ENCODE measurements at regions not wholly inside any gene's neighbourhood (a gene's known extent, or its start where the extent isn't known, plus 50 kb on each side); places are given as distances from the start of the nearest gene placed in this dataset.
"Not testable (repeated sequence)": the region's sequence is repeated elsewhere in the genome, so short reads cannot be mapped to it uniquely, and the experiment has no call there.

DNA sequence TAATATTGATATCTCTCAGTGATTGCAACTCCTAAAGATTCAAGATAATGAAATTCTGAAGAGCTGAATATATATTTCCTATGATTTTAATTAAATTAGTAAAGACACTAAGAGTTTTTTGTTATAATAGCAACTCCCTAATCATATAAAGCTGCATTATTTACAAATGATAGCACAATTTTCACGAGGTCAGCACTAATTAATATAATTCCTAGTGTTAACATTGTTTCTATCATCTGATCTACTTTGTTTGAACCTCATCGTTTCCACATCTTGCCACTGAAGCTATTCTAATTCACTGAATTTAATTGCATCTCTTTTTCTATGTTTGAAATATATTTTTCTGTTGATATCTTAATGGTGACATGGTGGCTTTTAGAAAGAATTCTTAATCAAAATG, 279.1 kb upstream of the ADGRL4 start:
- DNase-seq = no peak
- intact Hi-C loops (cut with DNase I) = no loop called here

DNA sequence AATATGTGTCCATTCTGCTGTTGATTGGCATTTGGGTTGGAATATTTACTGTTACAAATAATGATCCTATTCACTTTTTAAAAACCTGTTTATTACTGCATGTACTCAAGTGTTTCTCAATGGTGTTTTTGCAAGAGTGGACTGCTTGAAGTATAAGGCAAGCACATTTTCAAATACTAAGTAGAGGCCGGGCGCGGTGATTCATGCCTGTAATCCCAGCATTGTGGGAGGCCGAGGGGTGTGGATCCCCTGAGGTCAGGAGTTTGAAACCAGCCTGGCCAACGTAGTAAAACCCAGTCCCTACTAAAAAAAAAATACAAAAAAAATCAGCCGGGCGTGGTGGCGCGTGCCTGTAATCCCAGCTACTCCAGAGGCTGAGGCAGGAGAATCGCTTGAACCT, 276.9 kb upstream of the ADGRL4 start:
- no peak for DNase-seq
- intact Hi-C loops (cut with DNase I) = no loop called here

DNA sequence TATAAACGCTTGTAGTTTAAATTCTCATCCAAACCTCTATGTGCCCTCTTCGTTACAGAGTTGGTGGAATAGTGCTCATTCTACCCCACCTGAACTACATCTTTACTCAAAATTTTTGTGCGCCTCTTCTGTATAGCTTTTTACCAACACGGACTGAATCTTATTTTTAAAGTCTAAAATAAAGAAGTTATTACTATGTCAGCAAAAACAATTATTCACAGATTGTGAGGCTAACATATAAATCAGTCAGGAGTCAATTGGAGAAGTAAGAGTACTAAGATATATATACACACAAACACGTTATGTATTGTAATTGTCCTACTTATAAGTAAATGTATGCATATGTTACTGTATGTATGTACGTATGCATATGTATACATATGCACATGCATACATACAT, 274.9 kb upstream of the ADGRL4 start:
- intact Hi-C loops (cut with DNase I) = no loop called here

DNA sequence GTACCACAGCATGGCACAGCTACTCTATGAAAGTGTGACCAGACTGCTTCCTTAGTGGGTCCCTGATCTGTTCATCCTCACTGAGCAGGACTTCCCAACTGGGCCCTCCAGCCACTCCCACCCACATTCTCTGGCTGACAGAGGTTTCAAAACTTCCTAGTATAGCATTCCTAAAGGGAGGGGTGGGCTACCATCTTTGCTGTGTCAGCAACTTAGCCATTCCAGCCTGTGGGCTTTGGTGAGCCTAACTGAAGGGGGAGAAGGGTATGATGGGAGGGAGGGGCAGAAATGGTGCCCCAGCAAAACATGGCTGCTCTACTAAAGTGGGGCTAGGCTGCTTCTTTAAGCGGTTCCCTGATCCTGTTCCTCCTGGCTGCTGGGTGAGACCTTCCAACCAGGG, 265.2 kb upstream of the ADGRL4 start:
- intact Hi-C loops (cut with DNase I) = no loop called here
- DNase-seq = no peak

More for the DNA sequence above, 274.9 kb upstream of the ADGRL4 start:
- no peak for DNase-seq

DNA sequence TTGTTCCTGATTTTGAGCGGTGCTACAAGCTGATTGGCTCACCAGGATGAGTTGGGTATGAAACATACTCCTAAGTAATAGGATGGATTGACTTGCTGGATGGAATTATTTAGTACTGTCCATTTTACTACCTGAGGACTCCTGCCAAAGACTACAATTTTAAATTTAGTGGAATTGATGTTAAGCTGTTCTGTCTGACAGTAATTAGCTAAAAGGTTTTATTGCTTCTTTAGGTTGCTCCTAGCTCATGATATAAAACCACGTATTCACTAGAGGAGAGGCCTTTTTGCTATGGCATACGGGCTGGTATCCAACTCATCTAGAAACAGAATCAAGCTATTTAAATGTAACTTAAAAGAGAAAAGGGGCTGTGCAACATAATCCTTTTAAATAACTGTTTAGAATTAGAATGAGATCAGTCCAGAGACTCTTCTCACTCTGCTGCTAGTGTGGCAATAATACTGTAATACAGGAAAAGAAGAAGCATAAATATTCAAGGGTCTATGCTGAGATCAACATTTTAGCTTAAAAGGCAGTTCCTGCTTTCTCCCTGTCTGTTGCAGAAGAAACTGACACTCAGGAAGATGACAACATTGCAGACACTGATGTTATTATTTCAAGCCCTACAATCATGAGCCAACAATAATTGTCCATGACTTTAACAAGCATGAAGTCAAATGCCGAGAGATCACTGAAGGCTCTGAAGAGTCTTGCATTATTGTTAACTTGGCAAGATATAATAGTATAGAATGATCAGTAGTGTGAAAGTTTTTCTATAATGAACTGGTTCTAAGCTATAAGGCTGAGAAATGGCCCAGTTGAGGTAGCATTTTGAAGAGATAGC, 258.7 kb upstream of the ADGRL4 start:
- no peak for DNase-seq
- intact Hi-C loops (cut with DNase I) = no loop called here

DNA sequence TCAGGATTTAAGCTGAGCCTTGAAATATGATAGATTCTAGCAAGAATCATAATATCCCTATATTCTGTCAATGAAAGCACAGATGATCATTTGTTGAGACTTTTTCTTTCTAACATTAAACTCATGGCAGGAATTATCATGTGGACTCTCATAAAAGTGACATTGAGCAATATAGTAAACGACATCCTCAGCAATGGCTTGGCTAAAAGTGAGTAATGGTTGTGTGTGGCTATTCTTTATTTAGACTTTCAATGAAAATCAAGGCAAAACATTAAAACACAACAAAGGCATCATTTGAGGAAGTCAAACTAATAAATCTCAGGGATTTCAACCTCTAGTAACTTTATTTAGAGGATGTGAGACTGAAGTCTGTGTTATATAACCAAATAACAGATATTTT, 257.8 kb upstream of the ADGRL4 start:
- intact Hi-C loops (cut with DNase I) = no loop called here
- DNase-seq = no peak

DNA sequence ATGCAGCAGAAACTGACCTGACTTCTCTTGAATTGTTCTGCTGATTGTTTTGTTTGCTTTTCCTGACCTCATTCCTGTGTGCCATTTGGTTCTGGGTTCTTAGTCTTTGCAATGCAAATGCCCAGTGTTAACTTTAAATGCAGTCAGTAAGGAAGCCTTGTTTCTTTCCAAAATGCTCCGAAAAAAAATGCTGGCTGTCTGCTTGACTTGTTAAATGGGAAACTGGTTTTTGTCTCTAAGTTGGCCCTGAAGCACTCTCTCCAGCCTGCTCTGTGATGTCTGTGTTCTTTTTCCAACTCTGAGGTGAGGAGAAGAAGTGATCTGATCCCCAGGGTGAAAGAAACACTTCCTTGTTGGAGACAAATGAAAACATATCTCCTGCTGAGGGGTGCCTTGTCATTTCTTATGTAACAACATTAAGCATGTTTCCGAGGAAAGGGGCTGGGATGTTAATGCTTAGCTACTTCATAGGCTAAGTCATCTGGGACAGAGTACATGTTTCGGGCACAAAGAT, 256.3 kb upstream of the ADGRL4 start:
- intact Hi-C loops (cut with DNase I) = no loop called here
- DNase-seq = peak in 1 of 42 donors; percentile 2

DNA sequence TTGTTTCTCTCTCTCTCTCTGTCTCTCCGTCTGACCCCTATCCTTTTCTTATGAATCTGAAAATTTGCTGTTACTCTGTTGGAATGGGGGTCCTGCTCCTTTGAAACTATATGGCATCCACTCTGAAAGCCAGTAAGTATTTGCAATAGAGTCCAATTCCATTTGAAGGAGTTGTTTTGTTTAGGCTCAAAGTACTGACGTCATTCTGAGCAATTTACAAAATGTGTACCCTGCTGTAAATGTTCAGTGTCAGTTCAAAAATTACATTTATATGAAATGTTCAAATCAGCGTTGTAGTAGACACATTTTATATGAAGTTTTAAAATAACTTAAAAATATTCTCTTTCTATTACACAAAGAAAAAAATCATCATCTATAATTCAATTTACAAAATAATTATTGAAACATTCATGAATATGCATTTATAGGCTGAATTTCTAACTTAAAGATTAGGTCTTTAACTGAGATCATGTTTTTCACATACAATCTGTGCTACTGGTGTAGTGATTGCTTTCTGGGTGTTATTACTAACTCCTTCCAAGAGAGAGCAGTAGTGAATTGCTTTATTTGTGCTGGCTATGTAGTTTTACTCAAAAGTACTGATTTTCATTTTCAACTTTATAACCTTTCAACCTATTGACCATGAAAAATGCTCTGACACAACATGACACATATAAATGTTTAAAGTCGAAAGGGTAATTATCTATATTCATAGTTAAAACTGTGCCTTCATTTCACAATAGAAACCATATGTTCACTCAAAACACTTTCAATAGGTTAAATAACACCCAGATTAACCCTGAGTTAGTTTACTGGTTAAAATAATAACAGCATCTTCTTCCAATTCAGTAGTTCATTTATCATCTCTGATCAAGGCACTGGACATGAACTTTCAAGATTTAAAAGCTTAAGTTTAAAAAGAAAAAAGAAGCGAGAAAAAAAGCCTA, 253.1 kb upstream of the ADGRL4 start:
- DNase-seq = no peak
- intact Hi-C loops (cut with DNase I) = no loop called here

DNA sequence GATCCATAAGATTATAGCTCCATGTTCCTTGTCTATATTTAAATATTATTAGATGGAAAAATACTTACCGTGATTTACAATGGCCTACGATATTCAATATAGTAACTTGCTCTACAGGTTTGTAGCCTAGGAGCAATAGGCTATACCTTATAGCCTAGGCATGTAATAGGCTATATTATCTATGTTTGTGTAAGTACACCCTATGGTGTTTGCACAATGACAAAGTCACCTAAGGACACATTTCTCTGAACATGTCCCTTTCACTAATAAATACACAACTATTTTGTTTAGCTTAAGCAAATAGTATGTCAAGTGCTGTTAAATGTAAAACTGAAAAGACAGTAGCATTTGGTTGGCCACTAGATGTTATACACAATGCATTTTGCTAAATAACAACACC, 248.9 kb upstream of the ADGRL4 start:
- DNase-seq = no peak
- intact Hi-C loops (cut with DNase I) = no loop called here

DNA sequence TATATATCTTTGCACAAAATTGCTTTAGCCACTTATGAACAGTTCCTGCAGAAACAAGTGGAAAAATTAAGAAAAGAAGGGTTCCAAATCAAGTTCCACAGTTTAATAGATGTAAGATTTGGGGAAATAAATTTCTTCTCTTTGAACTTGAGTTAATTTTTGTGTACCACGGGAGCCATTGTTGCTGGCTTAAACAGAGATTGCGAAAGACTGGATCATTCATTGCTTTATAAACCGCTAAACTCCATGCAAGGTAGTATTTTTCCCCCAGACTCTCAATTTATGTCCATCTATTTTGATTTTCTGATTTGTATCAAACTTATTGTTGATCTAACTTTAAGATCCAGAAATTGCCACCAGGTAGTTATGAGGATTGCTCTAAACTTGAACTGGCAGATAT, 246.1 kb upstream of the ADGRL4 start:
- no peak for DNase-seq
- intact Hi-C loops (cut with DNase I) = no loop called here

DNA sequence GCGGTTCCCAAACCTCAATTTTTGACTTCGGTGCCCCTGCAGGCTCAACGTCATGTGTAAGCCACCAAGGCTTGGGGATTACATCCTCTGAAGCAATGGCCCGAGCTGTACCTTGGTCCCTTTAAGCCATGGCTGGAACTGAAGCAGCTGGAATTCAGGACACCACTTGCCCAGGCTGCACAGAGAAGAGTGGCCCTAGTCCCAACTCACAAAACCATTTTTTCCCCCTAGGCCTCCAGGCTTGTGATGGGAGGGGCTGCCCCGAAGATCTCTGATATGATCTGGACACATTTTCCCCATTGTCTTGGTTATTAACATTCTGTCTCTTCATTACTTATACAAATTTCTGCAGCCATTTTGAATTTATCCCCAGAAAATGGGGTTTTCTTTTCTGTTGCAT, 233.3 kb upstream of the ADGRL4 start:
- DNase-seq = no peak
- intact Hi-C loops (cut with DNase I) = no loop called here

DNA sequence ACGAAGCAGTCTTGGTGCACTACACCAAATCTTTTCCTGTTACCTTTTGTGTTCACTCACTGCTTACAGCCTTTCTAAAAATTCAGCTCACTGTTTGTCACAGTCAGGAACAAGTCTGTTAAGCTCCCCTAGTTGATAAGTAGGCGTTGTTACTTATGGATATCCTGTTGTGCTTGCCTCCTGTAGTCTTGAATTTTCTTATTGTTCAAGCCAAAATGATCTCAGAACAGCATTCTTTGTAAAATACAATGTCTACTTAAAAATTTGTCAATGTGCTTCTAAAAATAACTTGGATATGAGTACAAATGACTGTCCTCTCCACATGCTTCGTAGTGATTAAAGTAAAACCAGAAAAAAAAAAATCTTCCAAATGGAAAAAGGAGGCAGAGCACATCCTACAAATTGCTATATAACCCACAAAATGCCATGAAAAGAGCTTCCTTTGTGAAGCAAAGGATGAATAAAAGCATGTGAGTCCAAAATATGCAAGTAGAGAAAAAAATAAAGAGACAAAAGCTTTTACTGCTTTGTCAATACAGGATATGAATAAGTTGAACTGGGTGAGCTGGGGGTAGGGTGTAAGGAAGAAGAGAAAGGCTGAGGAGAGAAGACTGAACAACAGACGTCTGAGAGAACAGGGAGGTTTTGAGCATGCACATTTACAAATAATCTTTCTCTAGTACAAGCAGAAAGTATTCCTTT, 228.9 kb upstream of the ADGRL4 start:
- intact Hi-C loops (cut with DNase I) = no loop called here

DNA sequence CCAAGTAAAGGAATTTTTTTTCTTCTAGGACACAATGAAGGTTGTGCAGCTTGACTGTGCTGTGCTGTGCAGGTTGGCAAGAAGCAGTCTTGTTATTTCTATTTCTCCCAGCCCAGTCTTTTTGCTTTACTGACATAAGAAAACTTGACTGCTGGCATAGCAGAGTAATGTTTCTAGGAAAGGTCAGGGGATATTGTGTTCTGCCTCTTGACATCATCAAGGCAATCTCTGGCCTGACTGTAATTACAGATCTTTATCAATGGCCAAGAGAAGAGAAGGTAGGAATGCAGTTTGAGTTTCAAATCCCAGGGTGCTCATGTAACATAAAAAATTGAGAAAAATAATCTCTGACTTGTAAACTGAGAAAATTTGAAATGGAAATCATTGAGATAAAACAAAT, 226.3 kb upstream of the ADGRL4 start:
- DNase-seq = no peak
- intact Hi-C loops (cut with DNase I) = no loop called here

More for the DNA sequence above, 228.9 kb upstream of the ADGRL4 start:
- no peak for DNase-seq

DNA sequence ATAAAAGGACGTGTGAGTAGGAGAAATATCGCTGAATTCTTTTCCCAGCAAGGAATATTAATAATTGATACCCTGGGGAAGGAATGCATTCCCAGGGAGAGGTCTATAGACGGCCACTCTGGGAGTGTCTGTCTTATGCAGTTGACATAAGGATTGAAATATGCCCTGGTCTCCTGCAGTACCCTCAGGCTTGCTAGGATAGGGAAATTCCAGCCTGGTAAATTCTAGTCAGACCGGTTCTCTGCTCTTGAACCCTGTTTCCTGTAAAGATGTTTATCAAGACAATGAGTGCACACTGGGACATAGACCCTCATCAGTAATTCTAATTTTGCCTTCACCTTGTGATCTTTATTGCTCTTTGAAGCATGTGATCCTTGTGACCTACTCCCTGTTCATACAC, 224.2 kb upstream of the ADGRL4 start:
- DNase-seq; intact Hi-C loops (cut with DNase I): not testable (repeated sequence)

DNA sequence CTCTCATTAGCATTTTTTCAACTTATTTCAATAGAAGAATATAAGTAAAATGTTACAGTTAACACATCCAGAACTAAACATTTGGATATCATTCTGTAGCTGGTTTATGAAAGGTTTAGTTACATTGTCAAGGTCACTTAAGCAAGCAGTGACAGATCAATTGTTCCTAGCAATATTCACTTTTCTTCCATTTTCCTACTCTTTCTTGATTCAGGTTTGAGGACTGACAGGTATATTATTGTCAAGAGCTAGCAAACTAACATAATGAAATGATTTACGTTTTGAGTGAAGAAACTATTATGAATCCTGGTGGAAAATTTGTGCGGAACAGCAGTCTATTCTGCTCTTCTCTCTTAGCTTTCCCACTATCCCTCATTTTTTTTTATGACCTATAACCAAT, 220.4 kb upstream of the ADGRL4 start:
- no peak for DNase-seq
- intact Hi-C loops (cut with DNase I) = no loop called here

DNA sequence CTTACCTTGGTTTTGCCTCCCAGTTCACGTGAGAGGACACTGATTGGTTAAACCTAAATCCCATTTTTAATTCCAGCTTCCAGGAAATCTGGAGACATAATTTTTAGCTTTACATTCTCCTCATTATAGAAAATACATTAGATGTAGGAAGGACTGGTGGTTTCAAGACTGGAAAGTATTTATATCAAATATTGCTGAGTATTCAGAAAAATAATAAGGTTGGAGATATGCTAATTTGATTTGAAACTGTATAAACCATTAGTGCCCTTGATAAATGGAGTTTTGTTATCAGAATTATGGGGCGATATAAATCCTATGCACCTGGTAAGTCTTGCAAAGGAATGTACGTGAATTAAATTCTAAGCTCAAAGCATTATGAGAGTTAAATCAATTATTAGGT, 218.0 kb upstream of the ADGRL4 start:
- DNase-seq = no peak
- intact Hi-C loops (cut with DNase I) = no loop called here

DNA sequence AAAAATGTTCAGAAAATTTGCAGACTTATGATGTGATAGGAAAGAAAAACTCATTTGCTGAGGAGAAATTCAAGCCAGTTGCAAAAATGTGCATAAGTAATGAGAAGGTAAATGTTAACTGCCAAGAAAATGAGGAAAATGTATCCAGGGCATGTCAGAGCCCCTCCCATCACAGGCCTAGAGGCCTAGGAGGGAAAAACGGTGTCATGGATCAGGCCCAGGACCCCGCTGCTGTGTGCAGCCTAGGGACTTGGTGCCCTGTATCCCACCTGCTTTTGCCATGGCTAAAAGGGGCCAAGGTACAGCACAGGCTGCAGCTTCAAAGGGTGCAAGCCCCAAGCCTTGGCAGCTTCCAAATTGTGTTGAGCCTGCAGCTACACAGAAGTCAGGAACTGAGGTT, 214.0 kb upstream of the ADGRL4 start:
- DNase-seq = no peak
- intact Hi-C loops (cut with DNase I) = no loop called here

DNA sequence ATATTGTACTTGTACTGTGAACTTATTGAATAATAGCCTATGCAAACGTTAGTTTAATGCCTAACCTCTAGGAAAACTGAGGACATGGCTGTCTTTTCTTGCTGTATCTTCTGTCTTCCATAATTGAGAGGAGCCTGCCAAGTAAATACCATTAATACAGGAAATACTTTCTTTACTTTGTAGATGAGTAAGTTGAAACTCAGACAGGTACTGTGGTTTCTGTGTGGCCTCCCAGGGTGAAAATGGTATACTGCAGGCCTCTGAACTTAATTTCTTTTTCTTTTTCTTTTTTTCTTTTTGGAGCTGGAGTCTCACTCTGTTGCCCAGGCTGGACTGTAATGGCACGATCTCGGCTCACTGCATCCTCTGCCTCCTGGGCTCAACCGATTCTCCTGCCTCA, 208.8 kb upstream of the ADGRL4 start:
- no peak for DNase-seq
- intact Hi-C loops (cut with DNase I) = no loop called here

DNA sequence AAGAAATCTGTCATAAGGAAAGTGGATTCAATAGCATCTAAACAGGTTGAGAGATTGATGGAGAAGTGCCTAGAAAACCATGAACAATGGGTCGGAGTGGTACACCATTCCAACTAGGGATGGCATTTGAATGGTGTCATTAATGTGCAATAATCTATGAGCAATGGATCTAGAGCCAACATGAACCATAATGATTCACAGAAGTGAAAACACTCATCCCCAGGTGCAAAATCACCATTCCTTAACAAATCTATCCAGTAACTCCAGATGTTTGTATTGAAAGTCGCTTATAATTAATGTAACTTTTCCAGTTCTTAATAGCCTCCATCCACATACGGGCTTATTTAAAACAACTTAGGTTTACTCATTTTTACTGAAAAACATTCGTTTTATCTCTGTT, 201.3 kb upstream of the ADGRL4 start:
- no peak for DNase-seq
- intact Hi-C loops (cut with DNase I) = no loop called here

DNA sequence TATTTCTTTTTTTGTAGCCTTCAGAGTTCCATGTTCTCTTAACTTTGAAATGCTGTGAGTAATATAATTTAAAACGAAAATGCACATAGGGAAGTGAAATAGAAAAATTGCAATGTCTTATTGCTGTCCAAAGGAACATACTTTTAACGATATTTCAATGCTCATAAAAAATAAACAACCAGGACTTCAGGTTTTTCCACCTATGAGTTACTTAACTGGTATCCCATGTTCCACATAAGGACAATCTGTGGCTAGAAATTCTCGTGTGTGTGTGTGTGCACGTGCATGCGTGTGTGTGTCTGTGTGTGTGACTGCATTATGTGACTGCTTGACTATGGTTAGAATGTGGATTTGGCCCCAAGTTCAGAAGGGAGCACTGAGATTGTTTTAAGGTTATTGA, 200.8 kb upstream of the ADGRL4 start:
- no peak for DNase-seq
- intact Hi-C loops (cut with DNase I) = no loop called here
